H9 (cell line): ENCODE measurements at regions not wholly inside any gene's neighbourhood (a gene's known extent, or its start where the extent isn't known, plus 50 kb on each side); places are given as distances from the start of the nearest gene placed in this dataset.
A peak's percentile ranks its signal among the peaks of the same experiment; 100 is the strongest.

Source experiments
- DNase-seq: peaks from one replicate; pipeline ENCODE4 v3.0.0-alpha.2; 2017
- H2AFZ ChIP-seq: one replicate; pipeline ENCODE4 v1.6.1; 2013; ENCODE audit warnings: mild to moderate bottlenecking, low read length, control low read depth, moderate library complexity
- H2AK5ac ChIP-seq: 2 replicates; pipeline ENCODE4 v1.6.1; 2013; ENCODE audit warnings: low read length, control low read depth, mixed read lengths; ENCODE audit not compliant: insufficient read length
- H2BK120ac ChIP-seq: one replicate; pipeline ENCODE4 v1.6.1; 2013; ENCODE audit warnings: low read depth, mild to moderate bottlenecking, low read length, control low read depth, inconsistent platforms; ENCODE audit not compliant: poor library complexity, severe bottlenecking
- H2BK12ac ChIP-seq: 2 replicates; pipeline ENCODE4 v1.6.1; 2013; ENCODE audit warnings: low read length, control low read depth, mixed read lengths, low read depth; ENCODE audit not compliant: insufficient read length
- H2BK15ac ChIP-seq: 2 replicates; pipeline ENCODE4 v1.6.1; 2013; ENCODE audit warnings: low read depth, low read length, control low read depth
- H2BK20ac ChIP-seq: one replicate; pipeline ENCODE4 v1.6.1; 2013; ENCODE audit warnings: low read depth, mild to moderate bottlenecking, low read length, control low read depth, inconsistent platforms; ENCODE audit not compliant: poor library complexity, severe bottlenecking
- H2BK5ac ChIP-seq: 2 replicates; pipeline ENCODE4 v1.6.1; 2013; ENCODE audit warnings: low read length, control low read depth, mixed read lengths; ENCODE audit not compliant: insufficient read length
- H3K14ac ChIP-seq: 2 replicates; pipeline ENCODE4 v1.6.1; 2013; ENCODE audit warnings: low read length, control low read depth; ENCODE audit not compliant: insufficient read depth
- H3K18ac ChIP-seq: 2 replicates; pipeline ENCODE4 v1.6.1; 2013; ENCODE audit warnings: low read depth, mild to moderate bottlenecking, mixed read lengths, low read length, control low read depth; ENCODE audit not compliant: insufficient read length
- H3K23ac ChIP-seq: 2 replicates; pipeline ENCODE4 v1.6.1; 2013; ENCODE audit warnings: low read length, control low read depth, mixed read lengths, low read depth; ENCODE audit not compliant: insufficient read length
- H3K23me2 ChIP-seq: 2 replicates; pipeline ENCODE4 v1.6.1; 2013; ENCODE audit warnings: low read depth, mild to moderate bottlenecking, mixed read lengths, low read length, control low read depth; ENCODE audit not compliant: insufficient read length, poor library complexity, severe bottlenecking
- H3K27ac ChIP-seq: 2 replicates; pipeline ENCODE4 v1.5.1; 2013; ENCODE audit warnings: low read length, control low read depth, mixed read lengths, low read depth; ENCODE audit not compliant: insufficient read length
- H3K27me3 ChIP-seq: 2 replicates; pipeline ENCODE4 v1.6.1; 2013; ENCODE audit warnings: low read length, control low read depth, inconsistent platforms; ENCODE audit not compliant: insufficient read depth
- H3K4ac ChIP-seq: 2 replicates; pipeline ENCODE4 v1.6.1; 2013; ENCODE audit warnings: low read depth, mild to moderate bottlenecking, control low read depth, inconsistent platforms, low read length, moderate library complexity
- H3K4me1 ChIP-seq: 2 replicates; pipeline ENCODE4 v1.6.1; 2013; ENCODE audit warnings: low read length, control low read depth, inconsistent platforms; ENCODE audit not compliant: insufficient read depth
- H3K4me2 ChIP-seq: 2 replicates; pipeline ENCODE4 v1.6.1; 2013; ENCODE audit warnings: low read length, control low read depth, mixed read lengths; ENCODE audit not compliant: insufficient read length, insufficient read depth
- H3K56ac ChIP-seq: 2 replicates; pipeline ENCODE4 v1.6.1; 2013; ENCODE audit warnings: low read depth, mild to moderate bottlenecking, mixed read lengths, low read length, control low read depth; ENCODE audit not compliant: insufficient read length
- H3K79me1 ChIP-seq: 2 replicates; pipeline ENCODE4 v1.6.1; 2013; ENCODE audit warnings: low read depth, mild to moderate bottlenecking, moderate library complexity, low read length, control low read depth, inconsistent platforms; ENCODE audit not compliant: insufficient read depth, poor library complexity, severe bottlenecking
- H3K79me2 ChIP-seq: 2 replicates; pipeline ENCODE4 v1.6.1; 2013; ENCODE audit warnings: low read length, control low read depth, inconsistent platforms; ENCODE audit not compliant: insufficient read depth
- H3K9ac ChIP-seq: 2 replicates; pipeline ENCODE4 v1.6.1; 2013; ENCODE audit warnings: low read length, control low read depth, mixed read lengths; ENCODE audit not compliant: insufficient read length; ENCODE audit errors: extremely low read depth
- H3K9me3 ChIP-seq: one replicate; pipeline ENCODE4 v1.6.1; 2013; ENCODE audit warnings: low read depth, low read length, inconsistent platforms; ENCODE audit not compliant: control insufficient read depth
- H3T11ph ChIP-seq: one replicate; pipeline ENCODE4 v1.6.1; 2013; ENCODE audit warnings: mild to moderate bottlenecking, low read length, control low read depth, inconsistent platforms
- H4K20me1 ChIP-seq: one replicate; pipeline ENCODE4 v1.6.1; 2013; ENCODE audit not compliant: control insufficient read depth, insufficient read length, insufficient read depth
- H4K5ac ChIP-seq: 2 replicates; pipeline ENCODE4 v1.6.1; 2013; ENCODE audit warnings: low read depth, mild to moderate bottlenecking, mixed read lengths, low read length, control low read depth; ENCODE audit not compliant: insufficient read length
- H4K8ac ChIP-seq: replicated peaks from 2 replicates; pipeline ENCODE4 v1.6.1; 2013; ENCODE audit warnings: low read length, control low read depth, mixed read lengths, low read depth; ENCODE audit not compliant: insufficient read length
- H4K91ac ChIP-seq: 2 replicates; pipeline ENCODE4 v1.6.1; 2013; ENCODE audit warnings: low read depth, mild to moderate bottlenecking, moderate library complexity, mixed read lengths, low read length, control low read depth; ENCODE audit not compliant: insufficient read length
- H3K27ac Mint-ChIP-seq, 3 experiments: 2 replicates in 2 of 3; 3 replicates in 1 of 3; pipeline ENCODE4 v1.8.0; 2020 to 2021; ENCODE audit warnings: mixed read lengths in 3 of 3, mild to moderate bottlenecking in 1 of 3, moderate library complexity in 1 of 3
- H3K27me3 Mint-ChIP-seq: 2 replicates; pipeline ENCODE4 v1.8.0; 2021; ENCODE audit warnings: low read depth, mild to moderate bottlenecking, moderate library complexity, mixed read lengths
- H3K36me3 Mint-ChIP-seq, 3 experiments: 2 replicates in 2 of 3; 3 replicates in 1 of 3; pipeline ENCODE4 v1.8.0; 2020 to 2021; ENCODE audit warnings: low read depth in 3 of 3, mixed read lengths in 3 of 3; ENCODE audit not compliant: insufficient read depth in 1 of 3
- H3K4me1 Mint-ChIP-seq, 2 experiments: 2 replicates each; pipeline ENCODE4 v1.8.0; 2020; ENCODE audit warnings: mixed read lengths in 2 of 2
- H3K4me3 Mint-ChIP-seq, 2 experiments: 2 replicates in 1 of 2; 3 replicates in 1 of 2; pipeline ENCODE4 v1.8.0; 2020 to 2021; ENCODE audit warnings: mild to moderate bottlenecking in 2 of 2, mixed read lengths in 2 of 2, moderate library complexity in 1 of 2
- H3K9me3 Mint-ChIP-seq, 2 experiments: 2 replicates in 1 of 2; 3 replicates in 1 of 2; pipeline ENCODE4 v1.8.0; 2020; ENCODE audit warnings: mild to moderate bottlenecking in 2 of 2, mixed read lengths in 2 of 2, moderate library complexity in 1 of 2
- CTCF ChIP-seq: fragments of 200-600 bp; sonication (generic); conservative IDR thresholded peaks from 3 replicates; pipeline ENCODE4 v1.8.0; 2021; ENCODE audit warnings: antibody characterized with exemption, mild to moderate bottlenecking
- whole genome bisulfite sequencing: extraction: QIAGEN DNeasy Blood & Tissue Kit; methylation state at CpG from one replicate; pipeline ENCODE4 v1.1.7; 2013; ENCODE audit warnings: missing lambda C conversion rate, low lambda C conversion rate, mixed read lengths; ENCODE audit not compliant: insufficient read length; ENCODE audit errors: extremely low coverage; 5-methylcytosine and 5-hydroxymethylcytosine counted together

GRCh38 chr4:178306565-178306964, 864.3 kb upstream of the AGA start:
- H3K4me2 ChIP-seq, result no peak overlapping the region
- no peak overlapping the region for H3T11ph ChIP-seq
- H4K8ac ChIP-seq, result no peak overlapping the region
- no peak overlapping the region for H3K9ac ChIP-seq
- H2BK15ac ChIP-seq, result no peak overlapping the region
- no peak overlapping the region for H2AK5ac ChIP-seq
- peak; percentile 46 for DNase-seq
- no peak for TF ChIP-seq CTCF
- H3K79me1 ChIP-seq, result no peaks in the 10 kb centered on the region
- Mint-ChIP-seq H3K27ac (peak overlapping the region in 2 of 3 experiments; percentile 27 to 85; a peak in 4 of 7 replicates), H3K4me3 (no peak overlapping the region), H3K9me3 (no peaks in the 10 kb centered on the region), H3K27me3 (no peaks in the 10 kb centered on the region), H3K4me1 (peaks cover 7 to 9% of the 10 kb centered on the region in 2 experiments), H3K36me3 (no peaks in the 10 kb centered on the region)
- no peaks in the 10 kb centered on the region for H3K9me3 ChIP-seq
- no peaks in the 10 kb centered on the region for H3K79me2 ChIP-seq
- no peak overlapping the region for H3K56ac ChIP-seq
- no peak overlapping the region for H3K14ac ChIP-seq
- H2AFZ ChIP-seq, result no peak overlapping the region
- no peaks in the 10 kb centered on the region for H3K4me1 ChIP-seq
- no peak overlapping the region for H2BK12ac ChIP-seq
- H3K23ac ChIP-seq, result no peak overlapping the region
- H3K27ac ChIP-seq, result no peak overlapping the region
- H2BK5ac ChIP-seq, result no peak overlapping the region
- H4K91ac ChIP-seq, result no peak overlapping the region
- no peaks in the 10 kb centered on the region for H3K27me3 ChIP-seq
- no peak overlapping the region for H4K5ac ChIP-seq
- no peak overlapping the region for H3K4ac ChIP-seq
- H4K20me1 ChIP-seq, result no peaks in the 10 kb centered on the region
- no peak overlapping the region for H2BK20ac ChIP-seq
- H2BK120ac ChIP-seq, result no peak overlapping the region
- no peak overlapping the region for H3K18ac ChIP-seq
- WGBS, result no CpG with 5 or more reads among the region's 3 CpGs
- no peaks in the 10 kb centered on the region for H3K23me2 ChIP-seq
